ENCODE measurements at regions not wholly inside any gene's neighbourhood (a gene's known extent, or its start where the extent isn't known, plus 50 kb on each side); places are given as distances from the start of the nearest gene placed in this dataset.
A peak's percentile ranks its signal among the peaks of the same experiment; 100 is the strongest.

DNA sequence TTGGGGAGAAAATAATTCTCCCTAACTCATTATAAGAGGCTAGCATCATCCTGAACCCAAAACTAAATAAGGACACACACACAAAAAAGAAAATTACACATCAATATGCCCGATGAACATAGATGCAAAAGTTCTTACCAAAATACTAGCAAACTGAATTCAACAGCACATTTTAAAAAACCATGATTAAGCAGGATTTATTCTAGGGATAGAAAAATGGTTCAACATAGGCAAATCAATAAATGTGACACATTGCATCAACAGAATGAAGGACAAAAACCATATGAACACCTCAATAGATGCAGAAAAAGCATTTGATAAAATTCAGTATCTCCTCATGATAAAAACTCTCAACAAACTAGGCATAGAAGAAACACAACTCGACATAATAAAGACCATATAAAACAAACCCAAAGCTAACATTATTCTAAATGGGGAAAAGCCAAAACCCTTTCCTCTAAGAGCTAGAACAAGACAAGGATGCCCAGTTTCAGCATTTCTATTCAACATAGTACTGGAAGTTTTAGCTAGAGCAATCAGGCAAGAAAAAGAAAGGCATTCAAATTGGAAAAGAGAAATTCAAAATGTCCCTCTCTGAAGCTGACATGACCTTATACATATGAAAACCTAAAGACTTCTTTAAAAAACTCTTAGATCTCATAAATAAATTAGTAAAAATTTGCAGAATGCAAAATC lies 200.9 kb downstream of the NKX6-1 start:
- Histone ChIP-seq H3K36me3 (ENCODE audit: control insufficient read depth in 2 of 2, insufficient read depth in 2 of 2, low read length in 2 of 2) (no peaks in the 10 kb centered on the region), H3K4me3 (ENCODE audit: low read length in 2 of 2) (peak overlapping the region in 1 of 2 donors; percentile 44), H3K9ac (ENCODE audit: low read depth in 1 of 2, low read length in 2 of 2) (no peak overlapping the region)

DNA sequence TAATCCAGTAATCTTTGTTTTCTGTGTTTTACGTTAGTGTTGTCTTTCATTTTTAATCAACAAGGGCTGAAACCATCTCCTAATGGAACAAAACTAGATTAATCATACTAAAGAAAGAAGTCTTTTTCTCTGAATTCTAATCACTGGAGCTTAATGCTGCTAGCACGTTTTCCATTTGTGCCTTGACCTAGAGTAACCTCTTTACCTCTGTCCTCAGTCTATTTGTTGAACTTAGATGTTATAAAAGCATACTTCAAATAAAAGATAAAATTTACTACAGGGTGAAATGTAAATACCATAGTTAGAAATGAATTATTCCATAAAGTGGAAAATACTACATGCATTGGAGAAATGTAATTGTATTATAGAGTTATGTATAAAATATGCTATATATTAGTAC lies 207.1 kb downstream of the NKX6-1 start:
- Histone ChIP-seq H3K4me3 (ENCODE audit: low read length in 2 of 2) (peak overlapping the region in 1 of 2 donors; percentile 13), H3K9ac (ENCODE audit: low read depth in 1 of 2, low read length in 2 of 2) (no peak overlapping the region), H3K27me3 (ENCODE audit: control insufficient read depth in 2 of 2, insufficient read depth in 2 of 2, low read length in 2 of 2) (no peaks in the 10 kb centered on the region), H3K27ac (ENCODE audit: low read depth in 2 of 2, low read length in 2 of 2) (no peak overlapping the region), H3K9me3 (ENCODE audit: control insufficient read depth in 2 of 2, low read length in 2 of 2) (no peaks in the 10 kb centered on the region), H3K36me3 (ENCODE audit: control insufficient read depth in 2 of 2, insufficient read depth in 2 of 2, low read length in 2 of 2) (no peaks in the 10 kb centered on the region), H3K4me1 (ENCODE audit: control insufficient read depth in 2 of 2, insufficient read depth in 2 of 2, low read length in 2 of 2) (peaks cover 2 to 3% of the 10 kb centered on the region in 2 donors)

More for the DNA sequence above, 200.9 kb downstream of the NKX6-1 start:
- Histone ChIP-seq H3K4me1 (ENCODE audit: control insufficient read depth in 2 of 2, insufficient read depth in 2 of 2, low read length in 2 of 2) (no peaks in the 10 kb centered on the region), H3K27me3 (ENCODE audit: control insufficient read depth in 2 of 2, insufficient read depth in 2 of 2, low read length in 2 of 2) (no peaks in the 10 kb centered on the region), H3K9me3 (ENCODE audit: control insufficient read depth in 2 of 2, low read length in 2 of 2) (no peaks in the 10 kb centered on the region), H3K27ac (ENCODE audit: low read depth in 2 of 2, low read length in 2 of 2) (no peak overlapping the region)

DNA sequence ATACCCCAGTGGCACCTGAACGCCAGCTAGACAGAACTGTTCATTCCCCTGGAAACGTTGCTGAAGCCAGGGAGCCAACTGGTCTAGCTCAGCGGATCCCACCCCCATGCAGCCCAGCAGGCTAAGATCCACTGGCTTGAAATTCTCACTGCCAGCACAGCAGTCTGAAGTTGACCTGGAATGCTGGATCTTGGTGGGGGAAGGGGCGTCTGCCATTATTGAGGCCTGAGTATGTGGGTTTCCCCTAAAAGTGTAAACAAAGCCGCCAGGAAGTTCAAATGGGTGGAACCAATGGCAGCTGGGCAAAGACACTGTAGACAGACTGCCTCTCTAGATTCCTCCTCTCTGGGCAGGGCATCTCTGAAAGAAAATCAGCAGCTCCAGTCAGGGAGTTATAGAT lies 213.0 kb downstream of the NKX6-1 start:
- H3K9ac ChIP-seq (ENCODE audit: low read depth in 1 of 2, low read length in 2 of 2): no peak overlapping the region
- no peak overlapping the region for H3K4me3 ChIP-seq (ENCODE audit: low read length in 2 of 2)
- H3K9me3 ChIP-seq (ENCODE audit: control insufficient read depth in 2 of 2, low read length in 2 of 2): no peaks in the 10 kb centered on the region
- no peaks in the 10 kb centered on the region for H3K27me3 ChIP-seq (ENCODE audit: control insufficient read depth in 2 of 2, insufficient read depth in 2 of 2, low read length in 2 of 2)
- H3K36me3 ChIP-seq (ENCODE audit: control insufficient read depth in 2 of 2, insufficient read depth in 2 of 2, low read length in 2 of 2): no peaks in the 10 kb centered on the region
- no peaks in the 10 kb centered on the region for H3K4me1 ChIP-seq (ENCODE audit: control insufficient read depth in 2 of 2, insufficient read depth in 2 of 2, low read length in 2 of 2)
- no peak overlapping the region for H3K27ac ChIP-seq (ENCODE audit: low read depth in 2 of 2, low read length in 2 of 2)

DNA sequence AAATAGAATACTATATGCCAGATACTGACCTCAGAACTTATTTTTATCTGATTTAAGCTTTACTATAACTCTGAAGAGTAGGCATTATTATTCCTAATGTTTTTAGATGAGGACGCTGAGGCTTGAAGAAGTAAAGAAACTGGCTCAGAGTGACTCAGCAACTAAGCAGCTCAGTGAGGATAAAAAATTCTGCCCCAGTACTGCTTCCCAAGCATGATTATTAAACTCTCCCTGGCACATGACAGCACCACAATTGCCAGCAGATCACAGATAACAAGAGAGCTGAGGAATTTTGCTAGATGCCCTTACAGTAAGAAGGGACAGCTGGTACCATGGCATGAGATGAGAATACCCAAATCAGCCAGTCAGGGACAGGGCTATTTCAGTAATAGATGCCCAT lies 219.4 kb downstream of the NKX6-1 start:
- no peaks in the 10 kb centered on the region for H3K9me3 ChIP-seq (ENCODE audit: control insufficient read depth in 2 of 2, low read length in 2 of 2)
- no peaks in the 10 kb centered on the region for H3K27me3 ChIP-seq (ENCODE audit: control insufficient read depth in 2 of 2, insufficient read depth in 2 of 2, low read length in 2 of 2)
- H3K9ac ChIP-seq (ENCODE audit: low read depth in 1 of 2, low read length in 2 of 2): no peak overlapping the region

DNA sequence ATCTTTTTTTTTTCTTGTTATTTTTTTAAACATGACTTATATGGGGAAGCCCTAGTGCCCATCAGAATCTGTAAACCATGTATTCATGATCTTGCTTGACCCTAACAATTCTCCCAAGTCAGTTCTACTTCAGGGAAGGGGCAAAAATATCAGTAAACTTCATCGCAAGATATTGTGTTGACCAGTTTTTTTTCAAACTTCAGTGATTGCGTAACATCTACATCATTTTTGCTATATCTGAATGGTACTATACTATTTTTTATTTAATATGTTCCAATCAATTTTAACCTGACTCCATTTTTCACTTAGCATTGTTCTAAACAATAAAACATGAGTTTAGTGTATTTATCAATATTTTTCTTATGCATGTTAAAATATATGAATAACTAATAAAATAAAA lies 221.2 kb downstream of the NKX6-1 start:
- no peaks in the 10 kb centered on the region for H3K27me3 ChIP-seq (ENCODE audit: control insufficient read depth in 2 of 2, insufficient read depth in 2 of 2, low read length in 2 of 2)
- no peaks in the 10 kb centered on the region for H3K4me1 ChIP-seq (ENCODE audit: control insufficient read depth in 2 of 2, insufficient read depth in 2 of 2, low read length in 2 of 2)
- H3K4me3 ChIP-seq (ENCODE audit: low read length in 2 of 2): no peak overlapping the region
- H3K9ac ChIP-seq (ENCODE audit: low read depth in 1 of 2, low read length in 2 of 2): no peak overlapping the region
- no peaks in the 10 kb centered on the region for H3K9me3 ChIP-seq (ENCODE audit: control insufficient read depth in 2 of 2, low read length in 2 of 2)
- no peaks in the 10 kb centered on the region for H3K36me3 ChIP-seq (ENCODE audit: control insufficient read depth in 2 of 2, insufficient read depth in 2 of 2, low read length in 2 of 2)
- H3K27ac ChIP-seq (ENCODE audit: low read depth in 2 of 2, low read length in 2 of 2): no peak overlapping the region

More for the DNA sequence above, 219.4 kb downstream of the NKX6-1 start:
- Histone ChIP-seq H3K36me3 (ENCODE audit: control insufficient read depth in 2 of 2, insufficient read depth in 2 of 2, low read length in 2 of 2) (no peaks in the 10 kb centered on the region), H3K4me3 (ENCODE audit: low read length in 2 of 2) (no peak overlapping the region), H3K4me1 (ENCODE audit: control insufficient read depth in 2 of 2, insufficient read depth in 2 of 2, low read length in 2 of 2) (no peaks in the 10 kb centered on the region), H3K27ac (ENCODE audit: low read depth in 2 of 2, low read length in 2 of 2) (no peak overlapping the region)

DNA sequence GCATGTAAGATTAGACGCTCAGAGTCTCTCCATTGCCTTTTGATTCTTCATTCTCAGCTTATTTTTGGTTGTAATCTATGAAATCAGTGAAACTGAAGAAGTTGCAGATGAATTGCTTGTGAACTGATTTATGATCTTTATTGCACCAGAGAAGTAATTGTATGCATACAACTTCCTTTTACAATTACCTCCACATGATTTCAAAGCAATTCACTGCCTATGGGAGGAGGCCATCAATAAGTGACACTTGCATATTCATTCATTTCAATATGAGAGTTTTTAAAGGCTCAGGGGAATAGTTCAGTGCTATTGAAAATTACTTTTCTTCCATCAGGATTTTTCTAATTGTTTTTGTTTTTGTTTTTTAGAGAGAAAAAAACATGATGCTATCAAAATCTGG lies 222.3 kb downstream of the NKX6-1 start:
- no peak overlapping the region for H3K9ac ChIP-seq (ENCODE audit: low read depth in 1 of 2, low read length in 2 of 2)
- no peaks in the 10 kb centered on the region for H3K9me3 ChIP-seq (ENCODE audit: control insufficient read depth in 2 of 2, low read length in 2 of 2)
- H3K4me1 ChIP-seq (ENCODE audit: control insufficient read depth in 2 of 2, insufficient read depth in 2 of 2, low read length in 2 of 2): no peaks in the 10 kb centered on the region
- no peaks in the 10 kb centered on the region for H3K36me3 ChIP-seq (ENCODE audit: control insufficient read depth in 2 of 2, insufficient read depth in 2 of 2, low read length in 2 of 2)
- no peak overlapping the region for H3K4me3 ChIP-seq (ENCODE audit: low read length in 2 of 2)
- H3K27ac ChIP-seq (ENCODE audit: low read depth in 2 of 2, low read length in 2 of 2): no peak overlapping the region
- H3K27me3 ChIP-seq (ENCODE audit: control insufficient read depth in 2 of 2, insufficient read depth in 2 of 2, low read length in 2 of 2): no peaks in the 10 kb centered on the region

DNA sequence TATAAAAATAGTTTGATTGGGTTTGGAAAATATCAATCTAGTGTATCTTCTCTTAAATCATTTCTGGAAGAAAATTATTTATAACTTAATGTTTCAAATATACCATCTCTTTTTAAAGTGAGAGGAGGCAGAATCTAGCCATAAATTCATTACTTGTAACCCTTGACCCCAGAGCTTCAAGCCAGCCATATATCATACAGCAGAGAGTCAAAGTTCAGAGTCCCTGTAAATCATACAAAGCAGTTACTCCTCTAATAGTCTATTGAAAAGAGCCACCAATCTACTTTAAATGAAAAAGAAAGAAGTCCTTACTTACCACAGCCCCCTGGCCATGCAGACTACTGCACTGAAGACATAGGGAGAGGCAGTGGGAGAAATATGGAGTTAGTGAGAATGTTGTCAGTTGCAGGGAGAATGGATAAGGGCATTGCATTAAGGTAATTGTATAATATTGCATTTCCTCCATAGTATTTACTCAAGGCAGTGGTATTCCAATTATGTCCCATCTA lies 229.5 kb downstream of the NKX6-1 start:
- H3K27ac ChIP-seq (ENCODE audit: low read depth in 2 of 2, low read length in 2 of 2): no peak overlapping the region
- no peaks in the 10 kb centered on the region for H3K9me3 ChIP-seq (ENCODE audit: control insufficient read depth in 2 of 2, low read length in 2 of 2)
- H3K36me3 ChIP-seq (ENCODE audit: control insufficient read depth in 2 of 2, insufficient read depth in 2 of 2, low read length in 2 of 2): no peaks in the 10 kb centered on the region
- no peaks in the 10 kb centered on the region for H3K27me3 ChIP-seq (ENCODE audit: control insufficient read depth in 2 of 2, insufficient read depth in 2 of 2, low read length in 2 of 2)
- H3K9ac ChIP-seq (ENCODE audit: low read depth in 1 of 2, low read length in 2 of 2): no peak overlapping the region
- no peak overlapping the region for H3K4me3 ChIP-seq (ENCODE audit: low read length in 2 of 2)
- no peaks in the 10 kb centered on the region for H3K4me1 ChIP-seq (ENCODE audit: control insufficient read depth in 2 of 2, insufficient read depth in 2 of 2, low read length in 2 of 2)

DNA sequence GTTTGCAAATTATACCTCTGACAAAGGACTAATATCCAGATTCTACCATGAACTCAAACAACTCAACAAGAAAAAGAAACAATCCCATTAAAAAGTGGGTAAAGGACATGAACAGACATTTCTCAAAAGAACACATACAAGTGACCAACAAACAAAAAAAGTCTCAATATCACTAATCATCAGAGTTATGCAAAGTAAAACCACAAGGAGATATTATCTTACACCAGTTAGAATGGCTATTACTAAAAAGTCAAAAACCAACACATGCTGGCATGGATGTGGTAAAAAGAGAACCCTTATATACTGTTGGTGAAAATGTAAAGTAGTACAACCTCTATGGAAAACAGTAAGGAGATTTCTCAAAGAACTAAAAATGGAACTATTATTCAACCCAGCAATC lies 234.4 kb downstream of the NKX6-1 start:
- H3K27ac ChIP-seq (ENCODE audit: low read depth in 2 of 2, low read length in 2 of 2): no peak overlapping the region
- no peaks in the 10 kb centered on the region for H3K4me1 ChIP-seq (ENCODE audit: control insufficient read depth in 2 of 2, insufficient read depth in 2 of 2, low read length in 2 of 2)
- no peaks in the 10 kb centered on the region for H3K27me3 ChIP-seq (ENCODE audit: control insufficient read depth in 2 of 2, insufficient read depth in 2 of 2, low read length in 2 of 2)
- H3K36me3 ChIP-seq (ENCODE audit: control insufficient read depth in 2 of 2, insufficient read depth in 2 of 2, low read length in 2 of 2): no peaks in the 10 kb centered on the region
- H3K9ac ChIP-seq (ENCODE audit: low read depth in 1 of 2, low read length in 2 of 2): no peak overlapping the region
- H3K9me3 ChIP-seq (ENCODE audit: control insufficient read depth in 2 of 2, low read length in 2 of 2): peaks cover 0 to 2% of the 10 kb centered on the region in 2 donors
- H3K4me3 ChIP-seq (ENCODE audit: low read length in 2 of 2): no peak overlapping the region

DNA sequence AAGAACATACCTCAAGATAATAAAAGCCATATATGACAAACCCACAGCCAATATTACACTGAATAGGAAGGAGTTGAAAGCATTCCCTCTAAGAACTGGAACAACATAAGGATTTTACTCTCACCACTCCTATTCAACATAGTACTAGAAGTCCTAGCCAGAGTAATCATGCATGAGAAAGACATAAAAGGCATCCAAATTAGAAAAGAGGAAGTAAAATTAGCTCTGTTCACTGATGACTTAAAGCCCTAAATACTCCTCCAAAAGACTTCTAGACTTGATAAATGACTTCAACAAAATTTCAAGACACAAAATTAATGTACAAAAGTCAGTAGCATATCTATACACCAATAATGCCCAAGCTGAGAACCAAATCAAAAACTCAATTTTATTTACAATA lies 235.7 kb downstream of the NKX6-1 start:
- H3K36me3 ChIP-seq (ENCODE audit: control insufficient read depth in 2 of 2, insufficient read depth in 2 of 2, low read length in 2 of 2): no peaks in the 10 kb centered on the region
- no peaks in the 10 kb centered on the region for H3K4me1 ChIP-seq (ENCODE audit: control insufficient read depth in 2 of 2, insufficient read depth in 2 of 2, low read length in 2 of 2)
- H3K9ac ChIP-seq (ENCODE audit: low read depth in 1 of 2, low read length in 2 of 2): no peak overlapping the region
- H3K4me3 ChIP-seq (ENCODE audit: low read length in 2 of 2): no peak overlapping the region
- H3K9me3 ChIP-seq (ENCODE audit: control insufficient read depth in 2 of 2, low read length in 2 of 2): peaks cover 0 to 2% of the 10 kb centered on the region in 2 donors
- no peak overlapping the region for H3K27ac ChIP-seq (ENCODE audit: low read depth in 2 of 2, low read length in 2 of 2)
- no peaks in the 10 kb centered on the region for H3K27me3 ChIP-seq (ENCODE audit: control insufficient read depth in 2 of 2, insufficient read depth in 2 of 2, low read length in 2 of 2)

DNA sequence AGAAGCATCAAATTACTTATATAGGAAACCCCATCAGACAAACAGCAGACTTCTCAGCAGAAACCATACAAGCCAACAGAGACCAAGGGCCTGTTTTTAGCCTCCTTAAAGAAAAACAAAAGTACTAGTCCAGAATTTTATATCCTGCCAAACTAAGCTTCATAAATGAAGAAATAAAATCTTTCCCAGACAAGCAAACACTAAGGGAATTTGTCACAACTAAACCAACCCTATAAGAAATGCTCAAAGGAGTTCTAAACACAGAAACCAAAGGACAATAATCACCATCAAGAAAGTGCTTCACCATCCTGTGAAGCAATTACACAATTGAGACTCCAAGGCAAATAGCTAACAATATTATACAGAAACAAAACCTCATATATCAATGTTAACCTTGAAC lies 238.6 kb downstream of the NKX6-1 start:
- Histone ChIP-seq H3K9me3 (ENCODE audit: control insufficient read depth in 2 of 2, low read length in 2 of 2) (peaks cover 0 to 2% of the 10 kb centered on the region in 2 donors), H3K4me3 (ENCODE audit: low read length in 2 of 2) (no peak overlapping the region), H3K36me3 (ENCODE audit: control insufficient read depth in 2 of 2, insufficient read depth in 2 of 2, low read length in 2 of 2) (no peaks in the 10 kb centered on the region), H3K27ac (ENCODE audit: low read depth in 2 of 2, low read length in 2 of 2) (no peak overlapping the region), H3K9ac (ENCODE audit: low read depth in 1 of 2, low read length in 2 of 2) (no peak overlapping the region), H3K4me1 (ENCODE audit: control insufficient read depth in 2 of 2, insufficient read depth in 2 of 2, low read length in 2 of 2) (no peaks in the 10 kb centered on the region), H3K27me3 (ENCODE audit: control insufficient read depth in 2 of 2, insufficient read depth in 2 of 2, low read length in 2 of 2) (no peaks in the 10 kb centered on the region)

All from mucosa of rectum (tissue), 2 donors.